ENCODE measurements at regions not wholly inside any gene's neighbourhood (a gene's known extent, or its start where the extent isn't known, plus 50 kb on each side); places are given as distances from the start of the nearest gene placed in this dataset.

GRCh38 chr17:68148936-68149335 lies 98.9 kb upstream of the AMZ2 start:
- no peaks in the 10 kb centered on the region for H3K79me1 ChIP-seq (ENCODE audit: low read depth in 1 of 2, low read length in 2 of 2)
- no peak overlapping the region for H4K5ac ChIP-seq (ENCODE audit: low read depth, low read length)
- no peaks in the 10 kb centered on the region for H3K9me3 ChIP-seq (ENCODE audit: control insufficient read depth, insufficient read depth, low read length)
- no peak overlapping the region for H3K18ac ChIP-seq (ENCODE audit: low read depth, low read length)
- no peak overlapping the region for H2AK9ac ChIP-seq (replicated peaks; ENCODE audit: low read depth, low read length, poor library complexity)
- DNase-seq = no peak
- H3K23ac ChIP-seq (ENCODE audit: low read depth, low read length) = no peak overlapping the region
- TF ChIP-seq NFE2L2 (IDR thresholded peaks at IDR 0.05; ENCODE audit: low read depth, low read length) (no peak), ELK1 (IDR thresholded peaks at IDR 0.05; ENCODE audit: borderline replicate concordance, low read depth, low read length) (no peak), CEBPB (IDR thresholded peaks at IDR 0.05; ENCODE audit: low read depth, low read length) (no peak), SMC3 (IDR thresholded peaks at IDR 0.05; ENCODE audit: low read depth, low read length) (no peak), MAZ (IDR thresholded peaks at IDR 0.05; ENCODE audit: borderline replicate concordance, low read depth, low read length) (no peak), CHD1 (IDR thresholded peaks at IDR 0.05; ENCODE audit: low read depth, low read length) (no peak), FOS (IDR thresholded peaks at IDR 0.05; ENCODE audit: low read depth, low read length) (no peak)
- TF ChIP-seq, protein P1, sequence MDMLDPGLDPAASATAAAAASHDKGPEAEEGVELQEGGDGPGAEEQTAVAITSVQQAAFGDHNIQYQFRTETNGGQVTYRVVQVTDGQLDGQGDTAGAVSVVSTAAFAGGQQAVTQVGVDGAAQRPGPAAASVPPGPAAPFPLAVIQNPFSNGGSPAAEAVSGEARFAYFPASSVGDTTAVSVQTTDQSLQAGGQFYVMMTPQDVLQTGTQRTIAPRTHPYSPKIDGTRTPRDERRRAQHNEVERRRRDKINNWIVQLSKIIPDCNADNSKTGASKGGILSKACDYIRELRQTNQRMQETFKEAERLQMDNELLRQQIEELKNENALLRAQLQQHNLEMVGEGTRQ (IDR thresholded peaks at IDR 0.05; ENCODE audit: low read depth, low read length) = no peak
- no peak overlapping the region for H2BK20ac ChIP-seq (ENCODE audit: low read depth, low read length)
- no peaks in the 10 kb centered on the region for H3K36me3 ChIP-seq (ENCODE audit: control insufficient read depth, insufficient read depth, low read length)
- intact Hi-C loops (cut with micrococcal nuclease) (no loop called here), dilution Hi-C loops (cut with HindIII; ENCODE audit: low sequenced_read_pairs, unreplicated experiment) (no loop called here), in situ Hi-C loops (cut with MboI; ENCODE audit: low sequenced_read_pairs) (no loop called here)
- no peaks in the 10 kb centered on the region for H3K4me1 ChIP-seq (ENCODE audit: control insufficient read depth, insufficient read depth, low read length)
- no peak overlapping the region for H2AK5ac ChIP-seq (ENCODE audit: low read depth, low read length)
- H3K4me3 ChIP-seq (ENCODE audit: insufficient read depth, low read depth, low read length) = no peak overlapping the region
- ChIA-PET POLR2A (ENCODE audit: unreplicated experiment) (no interaction called here), CTCF (no interaction called here)
- H2AFZ ChIP-seq (replicated peaks; ENCODE audit: low read length, poor library complexity) = no peak overlapping the region
- no peak for ATAC-seq (ENCODE audit: low read depth)
- no peaks in the 10 kb centered on the region; the same call in 1 of the 2 replicates for H3K27me3 ChIP-seq (ENCODE audit: control insufficient read depth, insufficient read depth, low read length)
- H2BK120ac ChIP-seq (ENCODE audit: low read depth, low read length) = no peak overlapping the region
- 100% methylated on average over 1 of the region's 3 CpGs; no CpG with 5 or more reads in 1 of the 2 experiments for whole genome bisulfite sequencing, 2 experiments (ENCODE audit: extremely low coverage in 2 of 2, insufficient read length in 1 of 2)
- H4K8ac ChIP-seq (ENCODE audit: low read depth in 2 of 2, low read length in 2 of 2) = no peak overlapping the region
- no peak overlapping the region for H2BK15ac ChIP-seq (ENCODE audit: low read depth, low read length)
- no peaks in the 10 kb centered on the region for H3K9me1 ChIP-seq (ENCODE audit: insufficient read depth, low read length)
- no peak overlapping the region for H3K27ac ChIP-seq (ENCODE audit: insufficient read depth, low read length)
- H3K4ac ChIP-seq (ENCODE audit: low read depth, low read length) = no peak overlapping the region
- no peak overlapping the region for H4K91ac ChIP-seq (ENCODE audit: insufficient read depth, low read depth, low read length)
- H4K20me1 ChIP-seq (ENCODE audit: insufficient read depth, low read length) = no peaks in the 10 kb centered on the region
- H2BK5ac ChIP-seq (ENCODE audit: low read depth, low read length, poor library complexity, severe bottlenecking) = no peak overlapping the region
- H3K4me2 ChIP-seq (ENCODE audit: low read depth, low read length) = no peak overlapping the region
- H3K56ac ChIP-seq (ENCODE audit: extremely low read depth, insufficient read depth, low read length) = no peak overlapping the region
- BruUV-seq (replicated peaks) = no TSS peak
- H3K14ac ChIP-seq (replicated peaks; ENCODE audit: low read depth, low read length) = no peak overlapping the region
- H3K9ac ChIP-seq (ENCODE audit: low read depth, low read length) = no peak overlapping the region

Data from IMR-90 (cell line).